H1 (cell line): ENCODE measurements at regions not wholly inside any gene's neighbourhood (a gene's known extent, or its start where the extent isn't known, plus 50 kb on each side); places are given as distances from the start of the nearest gene placed in this dataset.

Experiments used
- CTCF ChIA-PET: fragments of 300-600 bp; sonication (Branson Sonifier 250); formaldehyde crosslinking; loops from one replicate; lab custom pipeline; 2021; ENCODE audit not compliant: partially characterized antibody; lab: Charles Lee
- POLR2A ChIA-PET: fragments of 300-600 bp; sonication (Branson Sonifier 250); formaldehyde crosslinking; loops from one replicate; lab custom pipeline; 2021; ENCODE audit warnings: inconsistent platforms; ENCODE audit not compliant: partially characterized antibody; lab: Charles Lee
- DNase-seq, 2 experiments: peaks; one replicate each; pipeline versions ENCODE4 v3.0.0 to v3.0.0-alpha.2; 2010 to 2022; ENCODE audit warnings: low spot score in 2 of 2, low read depth in 1 of 2, mixed read lengths in 1 of 2
- FAIRE-seq: peaks from 2 replicates; lab custom pipeline; 2011; peaks lifted over from hg19 to GRCh38; lab: Jason Lieb, UNC
- H2AFZ ChIP-seq: 2 replicates; pipeline ENCODE4 v1.8.1; 2012; ENCODE audit warnings: low read length, inconsistent platforms
- H2AK5ac ChIP-seq: 2 replicates; pipeline ENCODE4 v1.6.1; 2013; ENCODE audit warnings: low read depth, low read length
- H2BK120ac ChIP-seq: replicated peaks from 2 replicates; pipeline ENCODE3; 2013; ENCODE audit warnings: low read depth, low read length, inconsistent platforms
- H2BK12ac ChIP-seq: 2 replicates; pipeline ENCODE4 v1.6.1; 2013; ENCODE audit warnings: low read depth, low read length
- H2BK15ac ChIP-seq: 2 replicates; pipeline ENCODE4 v1.6.1; 2013; ENCODE audit warnings: low read length
- H2BK20ac ChIP-seq: 2 replicates; pipeline ENCODE4 v1.6.1; 2013; ENCODE audit warnings: low read length
- H2BK5ac ChIP-seq: 2 replicates; pipeline ENCODE4 v1.6.1; 2013; ENCODE audit warnings: low read depth, low read length
- H3K14ac ChIP-seq: 2 replicates; pipeline ENCODE4 v1.6.1; 2013; ENCODE audit warnings: inconsistent platforms; ENCODE audit not compliant: insufficient read length
- H3K18ac ChIP-seq: 2 replicates; pipeline ENCODE4 v1.6.1; 2013; ENCODE audit warnings: low read length; ENCODE audit errors: extremely low read depth
- H3K23ac ChIP-seq: 2 replicates; pipeline ENCODE4 v1.6.1; 2013; ENCODE audit warnings: inconsistent platforms; ENCODE audit not compliant: insufficient read length
- H3K23me2 ChIP-seq: 2 replicates; pipeline ENCODE4 v1.6.1; 2013; ENCODE audit warnings: low read depth, low read length
- H3K27ac ChIP-seq: 2 replicates; pipeline ENCODE4 v1.6.1; 2011; ENCODE audit warnings: low read depth, low read length, inconsistent platforms
- H3K27me3 ChIP-seq, 4 experiments: replicated peaks in 1 of 4; 1 replicate in 1 of 4; 2 replicates in 3 of 4; pipeline versions ENCODE4 v1.6.1 to v1.8.1; 2011 to 2013; ENCODE audit warnings: low read length in 3 of 4, mild to moderate bottlenecking in 3 of 4, inconsistent platforms in 2 of 4, mixed read lengths in 2 of 4, moderate library complexity in 1 of 4; ENCODE audit not compliant: control insufficient read depth in 3 of 4, insufficient read depth in 3 of 4; ENCODE audit errors: extremely low read depth in 1 of 4
- H3K36me3 ChIP-seq, 4 experiments: 2 replicates each; pipeline versions ENCODE4 v1.6.1 to v1.8.1; 2011 to 2013; ENCODE audit warnings: mild to moderate bottlenecking in 4 of 4, low read length in 3 of 4, moderate library complexity in 2 of 4, control low read depth in 1 of 4, inconsistent platforms in 1 of 4; ENCODE audit not compliant: insufficient read depth in 4 of 4, control insufficient read depth in 2 of 4
- H3K4ac ChIP-seq: replicated peaks from 2 replicates; pipeline ENCODE3; 2013; ENCODE audit warnings: low read length, low read depth, mixed read lengths, inconsistent platforms; ENCODE audit not compliant: insufficient read length
- H3K4me1 ChIP-seq, 4 experiments: replicated peaks in 1 of 4; 1 replicate in 1 of 4; 2 replicates in 3 of 4; pipeline versions ENCODE4 v1.6.1 to v1.8.1; 2011 to 2013; ENCODE audit warnings: low read length in 3 of 4, inconsistent platforms in 2 of 4, mixed read lengths in 1 of 4; ENCODE audit not compliant: insufficient read depth in 4 of 4, control insufficient read depth in 3 of 4
- H3K4me2 ChIP-seq, 2 experiments: 2 replicates each; pipeline versions ENCODE4 v1.6.1 to v1.8.1; 2011 to 2013; ENCODE audit warnings: low read depth in 2 of 2, low read length in 2 of 2, control low read depth in 1 of 2, inconsistent platforms in 1 of 2, mild to moderate bottlenecking in 1 of 2; ENCODE audit not compliant: insufficient read depth in 1 of 2
- H3K4me3 ChIP-seq, 4 experiments: fragments of 200-600, 300-600 bp in 1 of 4; sonication (generic), shearing (Covaris generic), sonication (Bioruptor Twin) in 1 of 4; 2 replicates each; pipeline versions ENCODE4 v1.5.1 to v1.8.1; 2011 to 2016; ENCODE audit warnings: low read length in 4 of 4, low read depth in 3 of 4, control low read depth in 2 of 4, inconsistent platforms in 2 of 4, mild to moderate bottlenecking in 2 of 4, mixed read lengths in 1 of 4, moderate library complexity in 1 of 4; ENCODE audit not compliant: insufficient read depth in 2 of 4; ENCODE audit errors: extremely low read depth in 1 of 4
- H3K56ac ChIP-seq: replicated peaks from 2 replicates; pipeline ENCODE3; 2013; ENCODE audit warnings: low read depth, mild to moderate bottlenecking, mixed read lengths, low read length, inconsistent platforms; ENCODE audit not compliant: insufficient read length
- H3K79me1 ChIP-seq: 2 replicates; pipeline ENCODE4 v1.6.1; 2013; ENCODE audit warnings: low read depth, low read length, control low read depth
- H3K79me2 ChIP-seq, 2 experiments: 2 replicates each; pipeline versions ENCODE4 v1.6.1 to v1.8.1; 2012 to 2013; ENCODE audit warnings: low read length in 2 of 2, mild to moderate bottlenecking in 2 of 2, inconsistent platforms in 1 of 2; ENCODE audit not compliant: insufficient read depth in 2 of 2, control insufficient read depth in 1 of 2
- H3K9ac ChIP-seq, 4 experiments: replicated peaks in 1 of 4; 1 replicate in 1 of 4; 2 replicates in 3 of 4; pipeline versions ENCODE4 v1.6.1 to v1.8.1; 2011 to 2013; ENCODE audit warnings: low read depth in 3 of 4, low read length in 3 of 4, control low read depth in 2 of 4, mild to moderate bottlenecking in 2 of 4, moderate library complexity in 2 of 4, inconsistent platforms in 1 of 4; ENCODE audit errors: extremely low read depth in 1 of 4
- H3K9me3 ChIP-seq, 2 experiments: 2 replicates each; pipeline versions ENCODE4 v1.6.1 to v1.8.1; 2012 to 2013; ENCODE audit warnings: mild to moderate bottlenecking in 2 of 2, moderate library complexity in 2 of 2, control low read depth in 1 of 2, inconsistent platforms in 1 of 2, low read depth in 1 of 2, low read length in 1 of 2, mixed read lengths in 1 of 2; ENCODE audit not compliant: insufficient read depth in 2 of 2
- H4K20me1 ChIP-seq, 2 experiments: replicated peaks in 1 of 2; 2 replicates each; pipeline versions ENCODE3 to v1.8.1; 2011 to 2013; ENCODE audit warnings: inconsistent platforms in 2 of 2, low read length in 2 of 2, mild to moderate bottlenecking in 1 of 2; ENCODE audit not compliant: insufficient read depth in 2 of 2, control insufficient read depth in 1 of 2
- H4K5ac ChIP-seq: 2 replicates; pipeline ENCODE4 v1.6.1; 2013; ENCODE audit warnings: low read length, low read depth, mixed read lengths, inconsistent platforms; ENCODE audit not compliant: insufficient read length
- H4K8ac ChIP-seq: 2 replicates; pipeline ENCODE4 v1.8.0; 2013; ENCODE audit warnings: mild to moderate bottlenecking, moderate library complexity, low read length, inconsistent platforms; ENCODE audit not compliant: insufficient read depth; ENCODE audit errors: extremely low read depth
- H4K91ac ChIP-seq: replicated peaks from 2 replicates; pipeline ENCODE3; 2013; ENCODE audit warnings: low read length, mixed read lengths, inconsistent platforms; ENCODE audit not compliant: insufficient read length
- ATF3 ChIP-seq: IDR thresholded peaks from 2 replicates; pipeline ENCODE4 v1.6.1; 2011; ENCODE audit warnings: low read depth, mild to moderate bottlenecking, low read length; ENCODE audit not compliant: insufficient read depth
- BRCA1 ChIP-seq: IDR thresholded peaks from 2 replicates; pipeline ENCODE4 v1.6.1; 2012; ENCODE audit warnings: low read depth, low read length, improper control_type of control experiment
- CBX5 ChIP-seq: fragments of 300-800, 300-1000 bp; sonication (generic); IDR thresholded peaks from 2 replicates; pipeline ENCODE4 v1.7.1; 2016; ENCODE audit warnings: antibody characterized with exemption, low read length, low read depth
- CEBPB ChIP-seq: IDR thresholded peaks from 2 replicates; pipeline ENCODE4 v1.6.1; 2012; ENCODE audit warnings: low read depth, low read length
- CHD1 ChIP-seq: IDR thresholded peaks from 2 replicates; pipeline ENCODE4 v1.6.1; 2012; ENCODE audit warnings: low read depth, low read length, improper control_type of control experiment
- CREB1 ChIP-seq: IDR thresholded peaks from 2 replicates; pipeline ENCODE4 v1.6.1; 2012; ENCODE audit warnings: inconsistent platforms
- E2F6 ChIP-seq: IDR thresholded peaks from 2 replicates; pipeline ENCODE4 v1.6.1; 2012; ENCODE audit warnings: inconsistent platforms
- FOSL1 ChIP-seq: IDR thresholded peaks from 2 replicates; pipeline ENCODE4 v1.6.1; 2011; ENCODE audit warnings: mild to moderate bottlenecking, low read depth, low read length, moderate library complexity; ENCODE audit not compliant: insufficient read depth
- HDAC6 ChIP-seq: IDR thresholded peaks from one replicate; pipeline ENCODE4 v1.7.1; 2012; ENCODE audit warnings: low read depth, mild to moderate bottlenecking, inconsistent platforms, low read length, moderate library complexity
- POLR2AphosphoS5 ChIP-seq: IDR thresholded peaks from 2 replicates; pipeline ENCODE4 v1.6.1; 2011; ENCODE audit warnings: low read depth, low read length
- RBBP5 ChIP-seq: IDR thresholded peaks from 2 replicates; pipeline ENCODE4 v1.7.1; 2012; ENCODE audit warnings: low read depth, mild to moderate bottlenecking, inconsistent platforms, low read length, moderate library complexity, borderline replicate concordance
- RNF2 ChIP-seq: fragments of 200-900, 300-1000 bp; sonication (generic); IDR thresholded peaks from 2 replicates; pipeline ENCODE4 v1.7.1; 2016; ENCODE audit warnings: borderline replicate concordance, low read depth, mild to moderate bottlenecking, antibody characterized with exemption, low read length; ENCODE audit not compliant: poor library complexity, severe bottlenecking; ENCODE audit errors: missing control alignments
- SUZ12 ChIP-seq: fragments of 200-600 bp; sonication (generic); IDR thresholded peaks from 2 replicates; pipeline ENCODE4 v1.6.1; 2012; ENCODE audit warnings: mild to moderate bottlenecking, inconsistent platforms, low read length, moderate library complexity, mixed read lengths
- TAF1 ChIP-seq: IDR thresholded peaks from 2 replicates; pipeline ENCODE4 v1.6.1; 2011; ENCODE audit warnings: mild to moderate bottlenecking, low read depth, low read length
- WGBS, 2 experiments: shearing (Covaris generic) in 1 of 2; methylation state at CpG; one replicate each; pipeline versions ENCODE4 v1.1.6 to v1.1.7; 2013 to 2015; ENCODE audit warnings: low lambda C conversion rate in 2 of 2, mixed read lengths in 2 of 2, inconsistent platforms in 1 of 2, low coverage in 1 of 2, missing lambda C conversion rate in 1 of 2; ENCODE audit not compliant: insufficient replicate concordance in 2 of 2, insufficient coverage in 1 of 2, insufficient read length in 1 of 2; ENCODE audit errors: extremely low coverage in 1 of 2, missing lambda C conversion rate in 1 of 2; 5-methylcytosine and 5-hydroxymethylcytosine counted together

GRCh38 chr12:43114316-43114715, 437.7 kb downstream of the ADAMTS20 start:
- CTCF ChIA-PET, result interaction anchor here (0.7 kb wide), 1 partner anchor 15 kb away, joined by 3 read pairs; no protein-coding TSS in a partner anchor
- Histone ChIP-seq H3K9me3 (no peaks in the 10 kb centered on the region), H2BK20ac (no peak overlapping the region), H3K23ac (no peak overlapping the region), H2BK5ac (no peak overlapping the region), H4K20me1 (no peaks in the 10 kb centered on the region), H3K14ac (no peak overlapping the region), H3K36me3 (no peaks in the 10 kb centered on the region), H3K56ac (no peak overlapping the region), H2BK120ac (no peak overlapping the region), H2AK5ac (no peak overlapping the region), H3K79me1 (no peaks in the 10 kb centered on the region), H2AFZ (no peak overlapping the region), H3K79me2 (no peaks in the 10 kb centered on the region), H2BK12ac (no peak overlapping the region), H2BK15ac (no peak overlapping the region), H3K4me2 (no peak overlapping the region), H3K4me1 (no peaks in the 10 kb centered on the region), H3K23me2 (no peaks in the 10 kb centered on the region)
- DNase-seq, result no peak
- 82% methylated on average over 3 of the region's 3 CpGs; no CpG with 5 or more reads in 1 of the 2 experiments for WGBS, 2 experiments
- TF ChIP-seq RBBP5, result no peak
- TF ChIP-seq POLR2AphosphoS5, result no peak
- no peak for TF ChIP-seq TAF1
- TF ChIP-seq FOSL1, result no peak
- TF ChIP-seq SUZ12, result no peak
- TF ChIP-seq CHD1, result no peak
- no peak for TF ChIP-seq HDAC6
- no peak for TF ChIP-seq ATF3
- TF ChIP-seq CBX5, result no peak
- TF ChIP-seq CREB1, result no peak
- no peak for TF ChIP-seq RNF2
- no peak for TF ChIP-seq BRCA1
- TF ChIP-seq CEBPB, result no peak
- no peak for TF ChIP-seq E2F6
- TF ChIP-seq, all 59 proteins: peak for 0
- no peak overlapping the region for H3K4me3 ChIP-seq
- no peak overlapping the region for H3K4ac ChIP-seq
- no peak overlapping the region for H3K9ac ChIP-seq
- H4K5ac ChIP-seq, result no peak overlapping the region
- no peak overlapping the region for H3K27ac ChIP-seq
- no peaks in the 10 kb centered on the region for H3K27me3 ChIP-seq
- H4K8ac ChIP-seq, result no peak overlapping the region
- H4K91ac ChIP-seq, result no peak overlapping the region
- no peak for FAIRE-seq
- POLR2A ChIA-PET, result no interaction called here
- H3K18ac ChIP-seq, result no peak overlapping the region
